MM.1S (cell line): ENCODE measurements at regions not wholly inside any gene's neighbourhood (a gene's known extent, or its start where the extent isn't known, plus 50 kb on each side); places are given as distances from the start of the nearest gene placed in this dataset.

Source experiments
- DNase-seq: peaks from one replicate; pipeline ENCODE4 v3.0.0-alpha.2; 2015
- H2AFZ ChIP-seq: fragments of 300-600 bp; sonication (generic); 2 replicates; pipeline ENCODE4 v1.6.0; 2016; ENCODE audit warnings: antibody characterized with exemption, low read length
- H3F3A ChIP-seq: fragments of 300-600 bp; sonication (generic); 2 replicates; pipeline ENCODE4 v1.6.1; 2016; ENCODE audit warnings: mild to moderate bottlenecking, antibody characterized with exemption, low read length, moderate library complexity, mixed read lengths; ENCODE audit not compliant: insufficient read depth
- H3K27ac ChIP-seq: fragments of 300-600 bp; sonication (generic); 2 replicates; pipeline ENCODE4 v1.5.1; 2016; ENCODE audit warnings: mild to moderate bottlenecking, low read length
- H3K27me3 ChIP-seq: fragments of 300-600 bp; sonication (generic); replicated peaks from 2 replicates; pipeline ENCODE4 v1.6.0; 2016; ENCODE audit warnings: low read length; ENCODE audit not compliant: insufficient read depth
- H3K36me3 ChIP-seq: fragments of 300-600 bp; sonication (generic); replicated peaks from 2 replicates; pipeline ENCODE4 v1.6.1; 2016; ENCODE audit warnings: mild to moderate bottlenecking, low read length, mixed read lengths; ENCODE audit not compliant: insufficient read depth
- H3K4me1 ChIP-seq: fragments of 300-600 bp; sonication (generic); 2 replicates; pipeline ENCODE4 v1.6.1; 2016; ENCODE audit warnings: low read length, mixed read lengths
- H3K4me2 ChIP-seq: fragments of 300-600 bp; sonication (generic); 2 replicates; pipeline ENCODE4 v1.6.0; 2016; ENCODE audit warnings: low read depth, low read length
- H3K4me3 ChIP-seq: fragments of 300-600 bp; sonication (generic); 2 replicates; pipeline ENCODE4 v1.5.1; 2016; ENCODE audit warnings: low read length, mixed read lengths
- H3K79me2 ChIP-seq: fragments of 300-600 bp; sonication (generic); 2 replicates; pipeline ENCODE4 v1.6.1; 2016; ENCODE audit warnings: mixed run types, low read length, mixed read lengths
- H3K9ac ChIP-seq: fragments of 300-600 bp; sonication (generic); 2 replicates; pipeline ENCODE4 v1.6.1; 2016; ENCODE audit warnings: low read length, mixed read lengths
- H3K9me2 ChIP-seq: fragments of 300-600 bp; sonication (generic); replicated peaks from 2 replicates; pipeline ENCODE4 v1.6.1; 2016; ENCODE audit warnings: mild to moderate bottlenecking, low read length, mixed read lengths; ENCODE audit not compliant: insufficient read depth
- H3K9me3 ChIP-seq: fragments of 300-600 bp; sonication (generic); replicated peaks from 2 replicates; pipeline ENCODE4 v1.6.1; 2016; ENCODE audit warnings: mild to moderate bottlenecking, low read length, mixed read lengths; ENCODE audit not compliant: insufficient read depth
- H4K20me1 ChIP-seq: fragments of 300-600 bp; sonication (generic); 2 replicates; pipeline ENCODE4 v1.6.1; 2016; ENCODE audit warnings: mild to moderate bottlenecking, low read length, moderate library complexity, mixed read lengths; ENCODE audit not compliant: insufficient read depth
- CTCF ChIP-seq: fragments of 300-600 bp; sonication (generic); IDR thresholded peaks from 2 replicates; pipeline ENCODE4 v1.5.1; 2016; ENCODE audit warnings: antibody characterized with exemption, low read length, mixed read lengths
- EZH2 ChIP-seq: fragments of 300-600 bp; sonication (generic); optimal IDR thresholded peaks from 2 replicates; pipeline ENCODE3; 2017; ENCODE audit warnings: low read depth, mild to moderate bottlenecking, antibody characterized with exemption, low read length, mixed read lengths
- EZH2phosphoT487 ChIP-seq: fragments of 300-600 bp; sonication (generic); IDR thresholded peaks from 2 replicates; pipeline ENCODE4 v1.6.1; 2018; ENCODE audit warnings: antibody characterized with exemption, low read length

- no peak overlapping the region for H3K9ac ChIP-seq
- no peak overlapping the region for H3K27ac ChIP-seq
- no peaks in the 10 kb centered on the region for H3K4me1 ChIP-seq
These were observed 1049.2 kb upstream of the ZEB2 start for GRCh38 chr2:145569108-145569507.

GRCh38 chr2:145563741-145564615, 1044.1 kb upstream of the ZEB2 start:
- H3K9ac ChIP-seq = no peak overlapping the region
- no peaks in the 10 kb centered on the region for H3F3A ChIP-seq
- no peak overlapping the region for H3K27ac ChIP-seq
- no peaks in the 10 kb centered on the region for H3K79me2 ChIP-seq
- no peaks in the 10 kb centered on the region for H3K27me3 ChIP-seq
- no peaks in the 10 kb centered on the region for H3K9me2 ChIP-seq
- no peak for DNase-seq
- no peak overlapping the region for H3K4me2 ChIP-seq
- H2AFZ ChIP-seq = no peak overlapping the region
- no peak for TF ChIP-seq CTCF
- no peak for TF ChIP-seq EZH2
- no peak for TF ChIP-seq EZH2phosphoT487
- H3K36me3 ChIP-seq = no peaks in the 10 kb centered on the region
- H3K9me3 ChIP-seq = no peaks in the 10 kb centered on the region
- no peaks in the 10 kb centered on the region for H4K20me1 ChIP-seq
- H3K4me3 ChIP-seq = no peak overlapping the region
- no peaks in the 10 kb centered on the region for H3K4me1 ChIP-seq

More at GRCh38 chr2:145569108-145569507, 1049.2 kb upstream of the ZEB2 start:
- no peak overlapping the region for H3K4me3 ChIP-seq
- no peak overlapping the region for H2AFZ ChIP-seq
- H3F3A ChIP-seq = no peaks in the 10 kb centered on the region
- H3K9me3 ChIP-seq = no peaks in the 10 kb centered on the region
- no peaks in the 10 kb centered on the region for H3K27me3 ChIP-seq
- TF ChIP-seq EZH2 = no peak
- no peak for TF ChIP-seq EZH2phosphoT487
- no peak for TF ChIP-seq CTCF
- H3K4me2 ChIP-seq = no peak overlapping the region
- no peaks in the 10 kb centered on the region for H3K36me3 ChIP-seq
- H4K20me1 ChIP-seq = no peaks in the 10 kb centered on the region
- no peaks in the 10 kb centered on the region for H3K79me2 ChIP-seq
- no peaks in the 10 kb centered on the region for H3K9me2 ChIP-seq
- no peak for DNase-seq

GRCh38 chr2:145561152-145561551, 1041.2 kb upstream of the ZEB2 start:
- H3K9me3 ChIP-seq = no peaks in the 10 kb centered on the region
- no peak overlapping the region for H3K4me3 ChIP-seq
- H2AFZ ChIP-seq = no peak overlapping the region

More at GRCh38 chr2:145561152-145561551, 1041.2 kb upstream of the ZEB2 start:
- TF ChIP-seq EZH2 (no peak), CTCF (no peak), EZH2phosphoT487 (no peak)
- Histone ChIP-seq H3K27ac (no peak overlapping the region), H3K9me2 (no peaks in the 10 kb centered on the region), H3K4me1 (no peaks in the 10 kb centered on the region), H3K4me2 (no peak overlapping the region), H3F3A (no peaks in the 10 kb centered on the region), H3K36me3 (no peaks in the 10 kb centered on the region), H3K27me3 (no peaks in the 10 kb centered on the region), H3K79me2 (no peaks in the 10 kb centered on the region), H3K9ac (no peak overlapping the region), H4K20me1 (no peaks in the 10 kb centered on the region)
- DNase-seq = no peak
